ENCODE measurements at regions not wholly inside any gene's neighbourhood (a gene's known extent, or its start where the extent isn't known, plus 50 kb on each side); places are given as distances from the start of the nearest gene placed in this dataset.

DNA sequence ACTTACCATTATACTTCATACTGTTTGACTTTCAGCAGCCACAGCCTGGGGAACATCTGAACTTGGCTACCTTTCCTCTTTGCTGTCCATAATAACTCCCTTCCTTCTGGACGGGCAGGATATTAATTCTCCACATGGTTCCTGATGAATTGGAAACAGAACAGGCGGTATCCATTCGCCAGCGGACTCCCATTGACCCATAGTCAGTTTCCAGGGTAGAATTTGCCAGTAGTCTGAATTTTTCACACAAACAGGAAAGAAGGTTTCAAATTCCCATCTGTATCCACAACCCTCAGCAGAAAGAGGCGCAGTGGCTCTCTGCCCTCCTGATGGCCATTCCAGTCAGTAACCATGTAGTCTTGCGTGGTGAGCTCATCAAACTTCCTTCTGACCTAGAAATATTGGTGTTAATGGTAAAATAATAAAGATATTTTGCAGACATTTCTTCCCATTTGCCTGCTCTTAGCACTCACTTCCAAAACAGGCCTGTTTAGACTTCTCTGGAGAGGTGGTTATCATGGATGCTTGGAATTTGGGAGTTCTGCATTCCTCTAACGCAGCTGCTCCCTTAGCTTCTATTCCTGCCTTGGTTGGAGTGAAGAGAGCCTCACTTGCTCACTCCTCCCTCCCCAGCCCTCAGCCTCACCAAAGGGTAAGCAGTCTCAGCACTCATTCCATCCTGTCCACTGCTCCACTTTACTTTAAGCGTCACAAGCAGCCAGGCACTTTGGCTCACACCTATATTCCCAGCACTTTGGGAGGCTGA lies 75.0 kb upstream of the OXGR1 start:
- Histone ChIP-seq H3K4me2 (ENCODE audit: low read length) (no peak overlapping the region), H3K9ac (ENCODE audit: low read length) (no peak overlapping the region), H4K20me1 (ENCODE audit: insufficient read depth, low read length) (no peaks in the 10 kb centered on the region), H3K27ac (ENCODE audit: low read depth, low read length) (no peak overlapping the region), H3K4me1 (ENCODE audit: insufficient read depth, low read length) (peaks cover 8% of the 10 kb centered on the region), H3K36me3 (ENCODE audit: insufficient read depth, low read length) (no peaks in the 10 kb centered on the region), H3K4me3 (ENCODE audit: insufficient read depth, low read depth, low read length) (no peak overlapping the region), H2AFZ (ENCODE audit: low read depth, low read length) (no peak overlapping the region), H3K9me3 (ENCODE audit: insufficient read depth, low read depth, low read length) (no peaks in the 10 kb centered on the region), H3K27me3 (ENCODE audit: insufficient read depth, low read length) (no peaks in the 10 kb centered on the region), H3K79me2 (ENCODE audit: insufficient read depth, low read length) (no peaks in the 10 kb centered on the region)
- Mint-ChIP-seq H3K27ac (ENCODE audit: unreplicated experiment) (no peak overlapping the region), H3K36me3 (ENCODE audit: low read depth, unreplicated experiment) (peaks cover 3% of the 10 kb centered on the region), H3K9me3 (ENCODE audit: unreplicated experiment) (peaks cover 7% of the 10 kb centered on the region), H3K27me3 (ENCODE audit: low read depth, unreplicated experiment) (peaks cover 4% of the 10 kb centered on the region), H3K4me3 (ENCODE audit: unreplicated experiment) (no peak overlapping the region), H3K4me1 (ENCODE audit: low read depth, unreplicated experiment) (peaks cover 4% of the 10 kb centered on the region)
- FAIRE-seq (no peak), DNase-seq (ENCODE audit: low read depth) (no peak)
- TF ChIP-seq, protein P1, sequence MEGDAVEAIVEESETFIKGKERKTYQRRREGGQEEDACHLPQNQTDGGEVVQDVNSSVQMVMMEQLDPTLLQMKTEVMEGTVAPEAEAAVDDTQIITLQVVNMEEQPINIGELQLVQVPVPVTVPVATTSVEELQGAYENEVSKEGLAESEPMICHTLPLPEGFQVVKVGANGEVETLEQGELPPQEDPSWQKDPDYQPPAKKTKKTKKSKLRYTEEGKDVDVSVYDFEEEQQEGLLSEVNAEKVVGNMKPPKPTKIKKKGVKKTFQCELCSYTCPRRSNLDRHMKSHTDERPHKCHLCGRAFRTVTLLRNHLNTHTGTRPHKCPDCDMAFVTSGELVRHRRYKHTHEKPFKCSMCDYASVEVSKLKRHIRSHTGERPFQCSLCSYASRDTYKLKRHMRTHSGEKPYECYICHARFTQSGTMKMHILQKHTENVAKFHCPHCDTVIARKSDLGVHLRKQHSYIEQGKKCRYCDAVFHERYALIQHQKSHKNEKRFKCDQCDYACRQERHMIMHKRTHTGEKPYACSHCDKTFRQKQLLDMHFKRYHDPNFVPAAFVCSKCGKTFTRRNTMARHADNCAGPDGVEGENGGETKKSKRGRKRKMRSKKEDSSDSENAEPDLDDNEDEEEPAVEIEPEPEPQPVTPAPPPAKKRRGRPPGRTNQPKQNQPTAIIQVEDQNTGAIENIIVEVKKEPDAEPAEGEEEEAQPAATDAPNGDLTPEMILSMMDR (IDR thresholded peaks at IDR 0.05; ENCODE audit: insufficient read depth, low read depth, low read length): no peak
- TF ChIP-seq EZH2 (IDR thresholded peaks at IDR 0.05; ENCODE audit: insufficient read depth, low read length): no peak

DNA sequence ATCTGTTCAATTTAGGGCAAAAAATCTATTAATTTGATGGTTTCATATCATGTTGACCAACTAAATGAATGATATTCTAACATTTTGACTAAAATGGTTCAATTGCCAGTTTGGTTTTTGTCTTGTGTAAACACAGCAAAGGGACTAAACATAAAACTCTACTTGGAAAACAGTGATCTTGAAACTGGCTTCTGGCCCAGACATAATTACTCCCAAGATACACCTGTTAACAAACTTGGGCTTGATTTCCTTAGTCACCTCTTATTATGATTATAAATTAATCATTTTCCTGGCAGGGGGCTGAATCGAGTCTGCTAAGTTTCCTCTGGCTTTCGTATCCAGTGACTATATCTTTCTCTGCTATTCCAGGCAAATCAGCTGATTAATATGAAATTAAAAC lies 78.0 kb upstream of the OXGR1 start:
- Histone ChIP-seq H2AFZ (ENCODE audit: low read depth, low read length) (no peak overlapping the region), H3K4me3 (ENCODE audit: insufficient read depth, low read depth, low read length) (no peak overlapping the region), H3K27me3 (ENCODE audit: insufficient read depth, low read length) (no peaks in the 10 kb centered on the region), H3K4me2 (ENCODE audit: low read length) (no peak overlapping the region), H3K4me1 (ENCODE audit: insufficient read depth, low read length) (peaks cover 8% of the 10 kb centered on the region), H4K20me1 (ENCODE audit: insufficient read depth, low read length) (no peaks in the 10 kb centered on the region), H3K36me3 (ENCODE audit: insufficient read depth, low read length) (no peaks in the 10 kb centered on the region), H3K27ac (ENCODE audit: low read depth, low read length) (no peak overlapping the region), H3K9me3 (ENCODE audit: insufficient read depth, low read depth, low read length) (no peaks in the 10 kb centered on the region), H3K79me2 (ENCODE audit: insufficient read depth, low read length) (no peaks in the 10 kb centered on the region), H3K9ac (ENCODE audit: low read length) (no peak overlapping the region)
- Mint-ChIP-seq H3K9me3 (ENCODE audit: unreplicated experiment) (peaks cover 10% of the 10 kb centered on the region), H3K4me1 (ENCODE audit: low read depth, unreplicated experiment) (peaks cover 2% of the 10 kb centered on the region), H3K36me3 (ENCODE audit: low read depth, unreplicated experiment) (peaks cover 3% of the 10 kb centered on the region), H3K27me3 (ENCODE audit: low read depth, unreplicated experiment) (no peaks in the 10 kb centered on the region), H3K27ac (ENCODE audit: unreplicated experiment) (no peak overlapping the region), H3K4me3 (ENCODE audit: unreplicated experiment) (no peak overlapping the region)
- FAIRE-seq: no peak
- DNase-seq (ENCODE audit: low read depth): no peak
- TF ChIP-seq, protein P1 (IDR thresholded peaks at IDR 0.05; ENCODE audit: insufficient read depth, low read depth, low read length): no peak
- no peak for TF ChIP-seq EZH2 (IDR thresholded peaks at IDR 0.05; ENCODE audit: insufficient read depth, low read length)

DNA sequence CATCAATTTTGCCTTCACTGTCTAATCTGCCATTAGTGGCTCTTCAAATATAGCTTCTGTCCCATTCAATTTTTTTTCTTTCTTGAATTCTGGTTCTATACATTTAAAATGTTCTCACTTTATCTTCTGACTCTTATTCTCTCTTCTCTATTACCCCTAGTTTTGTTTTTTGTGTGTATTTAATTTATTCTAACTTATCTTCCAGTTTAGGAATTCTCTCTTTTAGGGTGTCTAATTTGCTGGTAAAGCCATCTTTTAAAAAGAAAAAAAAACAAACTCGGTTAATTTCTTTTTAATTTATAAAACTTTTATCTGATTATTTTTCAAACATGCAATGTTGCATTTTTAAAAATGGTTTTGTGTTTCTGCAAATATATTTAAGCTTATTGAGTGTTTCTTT lies 80.3 kb upstream of the OXGR1 start:
- Histone ChIP-seq H3K4me2 (ENCODE audit: low read length) (no peak overlapping the region), H2AFZ (ENCODE audit: low read depth, low read length) (no peak overlapping the region), H3K79me2 (ENCODE audit: insufficient read depth, low read length) (no peaks in the 10 kb centered on the region), H3K4me3 (ENCODE audit: insufficient read depth, low read depth, low read length) (no peak overlapping the region), H3K9me3 (ENCODE audit: insufficient read depth, low read depth, low read length) (no peaks in the 10 kb centered on the region), H3K36me3 (ENCODE audit: insufficient read depth, low read length) (no peaks in the 10 kb centered on the region), H3K27ac (ENCODE audit: low read depth, low read length) (no peak overlapping the region), H3K4me1 (ENCODE audit: insufficient read depth, low read length) (no peaks in the 10 kb centered on the region), H4K20me1 (ENCODE audit: insufficient read depth, low read length) (no peaks in the 10 kb centered on the region), H3K27me3 (ENCODE audit: insufficient read depth, low read length) (no peaks in the 10 kb centered on the region), H3K9ac (ENCODE audit: low read length) (no peak overlapping the region)
- no peaks in the 10 kb centered on the region for H3K27me3 Mint-ChIP-seq (ENCODE audit: low read depth, unreplicated experiment)
- TF ChIP-seq EZH2 (IDR thresholded peaks at IDR 0.05; ENCODE audit: insufficient read depth, low read length): no peak
- TF ChIP-seq, protein P1 (IDR thresholded peaks at IDR 0.05; ENCODE audit: insufficient read depth, low read depth, low read length): no peak
- no peak overlapping the region for H3K4me3 Mint-ChIP-seq (ENCODE audit: unreplicated experiment)
- peaks cover 3% of the 10 kb centered on the region for H3K36me3 Mint-ChIP-seq (ENCODE audit: low read depth, unreplicated experiment)
- DNase-seq (ENCODE audit: low read depth) (no peak), FAIRE-seq (no peak)
- H3K4me1 Mint-ChIP-seq (ENCODE audit: low read depth, unreplicated experiment): no peaks in the 10 kb centered on the region
- no peak overlapping the region for H3K27ac Mint-ChIP-seq (ENCODE audit: unreplicated experiment)
- H3K9me3 Mint-ChIP-seq (ENCODE audit: unreplicated experiment): peaks cover 10% of the 10 kb centered on the region

Data from astrocyte (in vitro differentiated cells and primary cell).